HK-2 (cell line): ENCODE measurements at regions not wholly inside any gene's neighbourhood (a gene's known extent, or its start where the extent isn't known, plus 50 kb on each side); places are given as distances from the start of the nearest gene placed in this dataset.
"Not testable (repeated sequence)": the region's sequence is repeated elsewhere in the genome, so short reads cannot be mapped to it uniquely, and the experiment has no call there.

ENCODE experiments used
- DNase-seq: peaks from one replicate; pipeline ENCODE4 v3.0.0-alpha.2; 2018; ENCODE audit not compliant: unreplicated experiment

DNA sequence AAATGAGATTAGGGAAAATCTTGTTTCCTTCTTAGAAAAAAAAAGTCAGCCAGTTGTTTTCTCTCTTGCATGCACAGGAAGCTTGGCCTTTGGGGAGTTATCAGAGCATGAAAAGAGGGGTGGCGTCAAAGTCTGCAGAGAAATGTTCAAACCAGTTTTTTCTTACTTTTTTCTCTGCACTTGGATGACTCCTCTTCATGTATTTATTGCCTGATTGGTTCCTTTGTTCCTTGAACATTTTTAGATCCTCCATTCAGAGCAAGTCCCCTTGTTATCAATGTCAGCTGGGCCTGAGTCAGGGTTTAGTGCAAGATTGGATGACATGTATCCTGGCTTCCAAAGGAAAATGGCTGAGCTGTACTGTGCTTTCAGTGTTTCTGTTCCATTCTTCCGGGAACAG lies 392.6 kb upstream of the BRINP1 start:
- DNase-seq, result no peak

DNA sequence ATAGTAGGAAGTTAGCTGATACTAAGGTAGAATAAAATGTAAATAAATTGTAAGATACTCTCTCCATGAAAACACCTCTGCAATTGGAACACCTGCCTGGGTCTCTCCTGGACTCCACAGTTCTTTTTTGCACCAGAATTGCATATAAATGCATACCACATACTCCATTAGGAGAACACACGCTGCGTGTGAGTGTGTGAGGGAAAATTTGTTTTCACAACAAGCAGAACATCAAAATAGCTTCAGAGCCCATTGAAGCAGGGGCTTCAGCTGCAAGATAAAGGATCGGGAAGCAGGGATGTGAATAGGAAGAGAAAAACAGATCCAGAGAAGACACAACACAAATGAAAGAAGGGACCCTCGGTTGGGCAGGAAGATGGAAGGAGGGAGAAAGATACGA lies 389.8 kb upstream of the BRINP1 start:
- DNase-seq, result no peak

GRCh38 chr9:119758241-119758640 lies 389.0 kb upstream of the BRINP1 start:
- no peak for DNase-seq

GRCh38 chr9:119739476-119739875 lies 370.2 kb upstream of the BRINP1 start:
- no peak for DNase-seq

DNA sequence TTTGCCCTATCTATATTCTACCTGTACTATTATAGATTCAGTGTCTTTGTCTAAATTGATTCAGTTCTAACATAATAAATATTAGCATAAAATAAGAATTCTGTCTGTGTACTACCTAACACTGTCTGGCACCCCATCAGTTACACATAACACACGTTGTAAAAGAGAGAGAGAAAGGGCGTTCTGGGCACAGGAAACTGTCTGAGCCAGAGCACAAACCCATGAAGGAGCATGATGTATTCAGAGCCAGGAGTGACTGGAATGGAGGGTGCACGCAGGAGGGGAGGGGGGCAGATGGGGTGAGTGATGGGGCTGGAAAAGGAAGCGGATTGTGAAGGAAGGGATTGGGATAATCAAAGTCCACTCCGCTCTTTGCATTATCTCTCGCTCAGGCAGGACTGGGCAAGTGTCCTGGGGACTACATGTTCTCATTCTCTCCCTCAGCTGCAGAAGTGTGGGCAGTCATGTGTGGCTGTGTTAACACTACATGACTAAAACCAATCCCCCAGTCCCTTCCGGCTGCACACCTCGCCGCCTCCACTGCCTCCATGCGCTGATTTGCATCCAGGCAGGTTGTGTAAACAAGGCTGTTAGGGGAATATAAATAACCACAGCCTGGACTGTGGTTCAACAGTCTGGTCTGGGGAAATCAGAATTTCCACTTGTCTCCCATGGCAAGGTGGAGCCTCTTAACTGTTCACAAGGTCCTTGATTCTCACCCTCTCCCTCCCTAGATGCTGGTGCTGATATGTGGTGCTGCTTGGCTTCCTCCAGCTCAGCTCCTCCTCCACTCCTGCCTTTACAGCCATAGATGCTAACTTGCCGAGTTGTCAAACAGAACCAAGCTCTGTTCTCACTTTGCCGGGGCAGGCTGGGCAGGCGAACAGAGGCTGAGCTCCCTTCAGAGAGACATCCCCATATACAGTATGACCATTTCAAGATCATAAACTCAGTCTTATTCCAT lies 367.5 kb upstream of the BRINP1 start:
- peak; percentile 4 for DNase-seq

GRCh38 chr9:119727988-119728387 lies 358.8 kb upstream of the BRINP1 start:
- no peak for DNase-seq

- DNase-seq, result no peak
These were observed 356.8 kb upstream of the BRINP1 start for GRCh38 chr9:119726035-119726434.

GRCh38 chr9:119722384-119722783 lies 353.1 kb upstream of the BRINP1 start:
- DNase-seq, result no peak

- no peak for DNase-seq
These were observed 343.1 kb upstream of the BRINP1 start for GRCh38 chr9:119712325-119712724.

DNA sequence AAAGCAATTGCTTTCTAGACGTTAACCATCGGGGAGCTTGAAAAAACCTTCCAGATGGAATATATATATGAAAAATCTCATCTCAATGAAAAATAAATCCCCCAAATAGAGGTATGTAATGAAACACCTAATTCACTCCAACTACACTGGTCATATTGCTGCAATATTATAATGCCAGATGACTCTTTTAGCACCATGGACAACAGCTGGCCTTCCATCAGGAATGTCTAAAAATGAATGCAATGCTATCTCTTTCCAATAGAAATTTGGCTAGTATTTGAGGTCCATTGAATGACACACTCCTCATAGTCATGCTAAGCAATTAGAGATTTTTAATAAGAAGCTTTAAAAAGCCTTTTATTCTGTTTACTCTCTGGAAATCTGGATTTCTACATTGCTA lies 340.2 kb upstream of the BRINP1 start:
- DNase-seq, result no peak

- no peak for DNase-seq
These were observed 338.1 kb upstream of the BRINP1 start for GRCh38 chr9:119707228-119707845.

DNA sequence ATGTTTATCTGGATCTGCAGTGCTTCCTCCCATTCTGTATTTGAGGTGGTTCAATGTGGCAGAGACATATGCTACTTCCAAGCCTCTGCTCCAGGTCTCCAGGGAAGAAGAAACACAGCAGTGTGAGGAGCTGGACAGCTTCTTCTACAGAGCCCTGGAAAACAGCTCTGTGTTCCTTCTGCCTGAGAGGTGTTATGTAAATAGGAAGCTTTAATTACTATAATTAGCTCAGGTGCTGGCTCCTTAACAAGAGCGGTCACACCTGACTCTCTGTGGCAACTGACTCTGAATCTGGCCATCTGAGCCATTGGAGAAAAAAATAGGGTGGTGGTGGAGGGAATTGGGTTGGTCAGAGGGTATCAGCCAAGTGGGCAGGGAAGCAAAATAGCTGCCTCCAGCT lies 332.4 kb upstream of the BRINP1 start:
- no peak for DNase-seq

GRCh38 chr9:119698535-119698934 lies 329.3 kb upstream of the BRINP1 start:
- no peak for DNase-seq

GRCh38 chr9:119697996-119698395 lies 328.8 kb upstream of the BRINP1 start:
- no peak for DNase-seq

DNA sequence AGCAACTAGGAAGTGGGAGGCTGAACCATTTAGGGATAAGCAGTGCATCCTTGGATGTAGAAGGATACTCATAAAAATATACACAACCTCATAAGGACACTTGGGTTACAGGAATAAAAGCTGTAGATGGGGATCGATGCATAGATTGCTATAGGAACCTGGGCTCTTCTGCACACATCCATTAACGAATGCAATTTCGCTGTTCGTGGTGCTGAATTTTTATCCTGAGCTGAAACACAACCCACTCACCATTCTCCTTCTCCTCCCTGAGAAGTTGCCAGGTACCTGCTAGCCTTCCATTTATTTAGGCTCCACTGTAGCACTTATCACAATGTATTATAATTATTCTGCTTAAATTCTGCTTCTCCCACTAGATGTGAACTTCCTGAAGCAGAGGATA lies 320.6 kb upstream of the BRINP1 start:
- no peak for DNase-seq

DNA sequence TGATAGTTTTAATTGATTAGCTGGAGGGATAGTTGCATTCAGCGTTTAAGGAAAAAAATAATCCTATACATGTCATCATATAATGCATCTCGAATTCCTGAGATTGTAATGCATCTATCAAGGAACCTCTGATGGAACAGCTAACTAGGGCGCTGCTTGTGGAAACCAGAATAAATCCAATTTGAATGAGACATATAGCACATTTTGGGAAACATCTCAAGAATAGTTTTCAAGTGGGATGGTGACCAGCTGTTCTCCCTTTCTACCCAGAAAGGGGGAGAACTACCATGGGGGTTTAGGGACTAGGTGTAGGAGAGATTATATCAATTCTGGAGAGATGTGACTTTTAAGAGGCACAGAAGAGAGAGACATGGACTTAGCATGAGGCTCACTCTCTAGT lies 319.3 kb upstream of the BRINP1 start:
- DNase-seq, result no peak

GRCh38 chr9:119677811-119678505 lies 308.7 kb upstream of the BRINP1 start:
- no peak for DNase-seq

DNA sequence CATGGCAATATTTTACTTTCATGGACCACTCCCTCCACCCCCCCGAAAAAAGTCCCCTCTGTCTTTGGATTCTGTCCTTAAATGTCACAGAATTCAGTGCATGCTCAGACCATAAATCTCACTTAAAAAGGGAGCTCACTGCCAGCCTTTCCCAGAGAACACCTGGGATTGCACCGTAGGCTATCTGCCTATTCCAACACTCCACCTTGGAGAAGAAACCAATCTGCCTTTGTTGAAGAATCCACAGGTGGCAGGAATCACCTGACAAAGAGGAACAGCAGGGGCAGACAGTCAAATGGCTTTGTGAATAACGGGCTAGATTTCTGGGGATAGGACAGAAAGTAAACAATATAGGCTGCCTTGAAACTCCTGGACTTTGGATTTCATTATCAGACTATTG lies 306.7 kb upstream of the BRINP1 start:
- DNase-seq, result no peak

DNA sequence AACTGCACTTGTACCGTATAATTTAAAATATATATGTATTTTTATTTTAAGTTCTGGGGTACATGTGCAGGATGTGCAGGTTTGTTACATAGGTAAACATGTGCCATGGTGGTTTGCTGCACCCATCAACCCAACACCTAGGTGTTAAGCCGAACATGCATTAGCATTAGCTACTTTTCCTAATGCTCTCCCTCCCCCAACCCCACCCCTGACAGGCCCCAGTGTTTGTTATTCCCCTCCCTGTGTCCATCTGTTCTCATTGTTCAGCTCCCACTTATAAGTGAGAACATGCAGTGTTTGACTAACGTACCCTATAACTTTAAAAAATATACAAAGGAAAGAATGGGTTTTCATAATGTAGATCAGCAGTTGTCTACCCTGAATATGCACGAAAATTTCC lies 303.5 kb upstream of the BRINP1 start:
- DNase-seq, result not testable (repeated sequence)

DNA sequence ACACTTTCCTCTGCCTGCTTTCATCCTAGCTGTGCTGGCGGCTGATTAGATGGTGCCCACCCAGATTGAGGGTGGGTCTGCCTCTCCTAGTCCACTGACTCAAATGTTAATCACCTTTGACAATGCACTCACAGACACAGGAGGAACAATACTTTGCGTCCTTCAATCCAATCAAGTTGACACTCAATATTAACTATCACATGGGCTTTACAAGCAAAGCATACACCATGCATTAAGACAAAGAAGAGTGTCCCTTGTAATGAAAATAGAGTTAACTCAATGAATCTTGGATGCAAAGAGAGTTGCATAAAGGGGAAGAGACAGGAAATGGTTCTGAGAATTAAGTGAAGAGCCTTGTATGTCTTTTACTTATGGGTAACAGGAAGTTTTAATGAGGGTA lies 298.7 kb upstream of the BRINP1 start:
- DNase-seq, result no peak

- DNase-seq, result no peak
These were observed 297.9 kb upstream of the BRINP1 start for GRCh38 chr9:119667163-119667562.

GRCh38 chr9:119662329-119662728 lies 293.1 kb upstream of the BRINP1 start:
- DNase-seq, result no peak

DNA sequence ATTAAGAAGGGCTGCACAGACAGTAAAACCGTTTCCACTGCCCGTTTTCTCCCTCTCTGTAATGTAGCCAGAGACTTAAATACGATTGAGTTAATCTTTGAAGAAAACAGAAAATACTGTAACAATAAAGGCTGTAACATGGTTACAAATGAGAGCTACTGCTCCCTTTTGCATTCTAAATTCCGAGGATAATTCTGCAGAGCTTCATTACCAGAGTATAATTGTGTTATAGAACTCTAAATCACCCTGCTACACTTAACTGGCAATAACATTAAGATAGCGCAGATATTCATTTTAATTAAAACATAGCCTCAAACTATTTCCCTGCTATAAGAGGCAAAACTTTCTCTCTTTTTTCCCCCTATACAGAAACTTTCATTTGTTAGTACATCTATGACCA lies 283.7 kb upstream of the BRINP1 start:
- no peak for DNase-seq
